Brain pericyte (primary cell): ENCODE measurements at regions not wholly inside any gene's neighbourhood (a gene's known extent, or its start where the extent isn't known, plus 50 kb on each side); places are given as distances from the start of the nearest gene placed in this dataset.
"Not testable (repeated sequence)": the region's sequence is repeated elsewhere in the genome, so short reads cannot be mapped to it uniquely, and the experiment has no call there.

Source experiments
- DNase-seq: peaks from one replicate; pipeline ENCODE4 v3.0.0-alpha.2; 2012; ENCODE audit warnings: low read depth, low spot score

- no peak for DNase-seq
Observed at GRCh38 chr1:118564961-118565703, 380.1 kb upstream of the SPAG17 start.

GRCh38 chr1:118563981-118564951 is 379.2 kb upstream of the SPAG17 start:
- DNase-seq, result no peak

- DNase-seq, result no peak
Observed at GRCh38 chr1:118558933-118559332, 373.9 kb upstream of the SPAG17 start.

GRCh38 chr1:118556936-118557335 is 371.9 kb upstream of the SPAG17 start:
- DNase-seq, result no peak

GRCh38 chr1:118555638-118556037 is 370.6 kb upstream of the SPAG17 start:
- no peak for DNase-seq

GRCh38 chr1:118535901-118536300 is 350.9 kb upstream of the SPAG17 start:
- DNase-seq, result no peak

- DNase-seq, result not testable (repeated sequence)
Observed at GRCh38 chr1:118511922-118512321, 326.9 kb upstream of the SPAG17 start.

GRCh38 chr1:118504867-118505266 is 319.8 kb upstream of the SPAG17 start:
- DNase-seq, result no peak

GRCh38 chr1:118504221-118504644 is 319.2 kb upstream of the SPAG17 start:
- DNase-seq, result no peak

GRCh38 chr1:118503752-118504151 is 318.7 kb upstream of the SPAG17 start:
- no peak for DNase-seq

- no peak for DNase-seq
Observed at GRCh38 chr1:118494998-118495397, 310.0 kb upstream of the SPAG17 start.

GRCh38 chr1:118488787-118489186 is 303.8 kb upstream of the SPAG17 start:
- DNase-seq, result no peak

- no peak for DNase-seq
Observed at GRCh38 chr1:118487932-118488331, 302.9 kb upstream of the SPAG17 start.

- no peak for DNase-seq
Observed at GRCh38 chr1:118487091-118487490, 302.1 kb upstream of the SPAG17 start.

GRCh38 chr1:118486199-118486598 is 301.2 kb upstream of the SPAG17 start:
- no peak for DNase-seq

GRCh38 chr1:118485757-118486156 is 300.7 kb upstream of the SPAG17 start:
- no peak for DNase-seq

GRCh38 chr1:118484893-118485292 is 299.9 kb upstream of the SPAG17 start:
- DNase-seq, result no peak

- no peak for DNase-seq
Observed at GRCh38 chr1:118483245-118484006, 298.4 kb upstream of the SPAG17 start.

- no peak for DNase-seq
Observed at GRCh38 chr1:118481126-118481525, 296.1 kb upstream of the SPAG17 start.

- DNase-seq, result no peak
Observed at GRCh38 chr1:118479351-118479750, 294.3 kb upstream of the SPAG17 start.

- no peak for DNase-seq
Observed at GRCh38 chr1:118473825-118474224, 288.8 kb upstream of the SPAG17 start.

- DNase-seq, result not testable (repeated sequence)
Observed at GRCh38 chr1:118464460-118464859, 279.4 kb upstream of the SPAG17 start.
